ENCODE measurements at regions not wholly inside any gene's neighbourhood (a gene's known extent, or its start where the extent isn't known, plus 50 kb on each side); places are given as distances from the start of the nearest gene placed in this dataset.
A peak's percentile ranks its signal among the peaks of the same experiment; 100 is the strongest.

GRCh38 chr3:5634411-5634810, 446.9 kb downstream of the EDEM1 start:
- DNase-seq (ENCODE audit: low spot score, unreplicated experiment) = no peak
- TF ChIP-seq CTCF (IDR thresholded peaks at IDR 0.05; ENCODE audit: unreplicated experiment) = no peak
- no peak overlapping the region for H3K27ac Mint-ChIP-seq
- H3K9me3 Mint-ChIP-seq (ENCODE audit: low read depth) = peaks cover 3% of the 10 kb centered on the region
- peaks cover 3% of the 10 kb centered on the region for H3K27me3 Mint-ChIP-seq
- H3K36me3 Mint-ChIP-seq (ENCODE audit: insufficient read depth) = no peaks in the 10 kb centered on the region
- no peak overlapping the region for H3K4me3 Mint-ChIP-seq (ENCODE audit: low read depth)
- H3K4me1 Mint-ChIP-seq (ENCODE audit: low read depth) = no peaks in the 10 kb centered on the region

GRCh38 chr3:5635746-5636145, 448.2 kb downstream of the EDEM1 start:
- Mint-ChIP-seq H3K27me3 (peaks cover 3% of the 10 kb centered on the region), H3K9me3 (ENCODE audit: low read depth) (peaks cover 3% of the 10 kb centered on the region), H3K36me3 (ENCODE audit: insufficient read depth) (no peaks in the 10 kb centered on the region), H3K4me1 (ENCODE audit: low read depth) (no peaks in the 10 kb centered on the region), H3K27ac (no peak overlapping the region), H3K4me3 (ENCODE audit: low read depth) (no peak overlapping the region)
- no peak for TF ChIP-seq CTCF (IDR thresholded peaks at IDR 0.05; ENCODE audit: unreplicated experiment)
- no peak for DNase-seq (ENCODE audit: low spot score, unreplicated experiment)

GRCh38 chr3:5638550-5638949, 451.0 kb downstream of the EDEM1 start:
- TF ChIP-seq CTCF (IDR thresholded peaks at IDR 0.05; ENCODE audit: unreplicated experiment) = no peak
- DNase-seq (ENCODE audit: low spot score, unreplicated experiment) = no peak
- no peak overlapping the region for H3K4me3 Mint-ChIP-seq (ENCODE audit: low read depth)
- peaks cover 3% of the 10 kb centered on the region for H3K27me3 Mint-ChIP-seq
- H3K27ac Mint-ChIP-seq = no peak overlapping the region
- H3K9me3 Mint-ChIP-seq (ENCODE audit: low read depth) = peaks cover 9% of the 10 kb centered on the region
- H3K36me3 Mint-ChIP-seq (ENCODE audit: insufficient read depth) = no peaks in the 10 kb centered on the region
- no peaks in the 10 kb centered on the region for H3K4me1 Mint-ChIP-seq (ENCODE audit: low read depth)

- DNase-seq (ENCODE audit: low spot score, unreplicated experiment) = no peak
- Mint-ChIP-seq H3K36me3 (ENCODE audit: insufficient read depth) (no peaks in the 10 kb centered on the region), H3K4me1 (ENCODE audit: low read depth) (peaks cover 5% of the 10 kb centered on the region), H3K9me3 (ENCODE audit: low read depth) (peaks cover 14% of the 10 kb centered on the region), H3K27me3 (no peaks in the 10 kb centered on the region), H3K27ac (no peak overlapping the region), H3K4me3 (ENCODE audit: low read depth) (no peak overlapping the region)
- no peak for TF ChIP-seq CTCF (IDR thresholded peaks at IDR 0.05; ENCODE audit: unreplicated experiment)
Observed at GRCh38 chr3:5644773-5645670, 457.5 kb downstream of the EDEM1 start.

- no peak overlapping the region for H3K4me3 Mint-ChIP-seq (ENCODE audit: low read depth)
- H3K27ac Mint-ChIP-seq = peak overlapping the region; percentile 31
- no peak for TF ChIP-seq CTCF (IDR thresholded peaks at IDR 0.05; ENCODE audit: unreplicated experiment)
- H3K9me3 Mint-ChIP-seq (ENCODE audit: low read depth) = peaks cover 14% of the 10 kb centered on the region
- peaks cover 5% of the 10 kb centered on the region for H3K4me1 Mint-ChIP-seq (ENCODE audit: low read depth)
- H3K27me3 Mint-ChIP-seq = no peaks in the 10 kb centered on the region
- H3K36me3 Mint-ChIP-seq (ENCODE audit: insufficient read depth) = no peaks in the 10 kb centered on the region
- DNase-seq (ENCODE audit: low spot score, unreplicated experiment) = no peak
Observed at GRCh38 chr3:5645692-5646410, 458.3 kb downstream of the EDEM1 start.
